ENCODE measurements at regions not wholly inside any gene's neighbourhood (a gene's known extent, or its start where the extent isn't known, plus 50 kb on each side); places are given as distances from the start of the nearest gene placed in this dataset.

DNA sequence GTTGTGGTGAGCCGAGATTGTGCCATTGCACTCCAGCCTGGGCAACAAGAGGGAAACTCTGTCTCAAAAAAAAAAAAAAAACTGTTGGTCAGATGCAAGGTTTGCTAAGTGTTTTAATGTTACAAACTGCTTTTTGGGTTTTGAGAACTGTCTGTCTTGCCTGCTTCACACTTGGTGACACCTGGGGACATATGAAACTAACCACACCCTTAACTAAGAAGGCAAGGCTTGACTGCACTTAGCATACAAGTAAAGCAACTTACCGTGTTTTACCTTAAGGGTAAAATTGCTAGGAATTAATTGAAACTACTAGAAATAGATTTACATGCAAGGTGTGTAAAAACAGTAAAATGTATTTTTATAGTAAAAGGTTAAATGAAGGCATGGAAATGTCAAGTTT, 180.4 kb downstream of the OR13H1 start:
- Histone ChIP-seq H3K36me3 (no peaks in the 10 kb centered on the region), H3K9me3 (peaks cover 0 to 21% (median 2%) of the 10 kb centered on the region in 4 donors), H3K27me3 (peaks cover 0 to 11% of the 10 kb centered on the region in 2 donors), H3K4me1 (no peaks in the 10 kb centered on the region), H3K4me3 (no peak overlapping the region), H3K27ac (no peak overlapping the region)
- TF ChIP-seq EP300 (IDR thresholded peaks at IDR 0.05) (no peak), CTCF (IDR thresholded peaks at IDR 0.05) (no peak), POLR2A (IDR thresholded peaks at IDR 0.05) (no peak)
- no peak for DNase-seq (ENCODE audit: low spot score in 2 of 2)
- 87% methylated on average over 2 of the region's 2 CpGs; no CpG with 5 or more reads in 1 of the 2 donors for WGBS, 2 donors

- TF ChIP-seq EP300 (IDR thresholded peaks at IDR 0.05) (no peak), POLR2A (IDR thresholded peaks at IDR 0.05) (no peak), CTCF (IDR thresholded peaks at IDR 0.05) (no peak)
- Histone ChIP-seq H3K4me3 (no peak overlapping the region), H3K27me3 (peaks cover 0 to 11% of the 10 kb centered on the region in 2 donors), H3K27ac (no peak overlapping the region), H3K36me3 (no peaks in the 10 kb centered on the region), H3K4me1 (no peaks in the 10 kb centered on the region), H3K9me3 (peaks cover 0 to 21% (median 2%) of the 10 kb centered on the region in 4 donors)
- no peak for DNase-seq (ENCODE audit: low spot score in 2 of 2)
- WGBS, 2 donors: 76 to 81% methylated on average over 7 of the region's 7 CpGs
These were observed 181.3 kb downstream of the OR13H1 start for GRCh38 chrX:131725001-131725654.

GRCh38 chrX:131727778-131728177, 183.9 kb downstream of the OR13H1 start:
- peak overlapping the region in 2 of 4 donors; percentile 21 to 31 for H3K4me3 ChIP-seq
- H3K36me3 ChIP-seq: no peaks in the 10 kb centered on the region
- H3K4me1 ChIP-seq: no peaks in the 10 kb centered on the region
- peak overlapping the region in 1 of 4 donors; percentile 32 for H3K27ac ChIP-seq
- TF ChIP-seq CTCF (IDR thresholded peaks at IDR 0.05) (no peak), POLR2A (IDR thresholded peaks at IDR 0.05) (no peak), EP300 (IDR thresholded peaks at IDR 0.05) (no peak)
- peaks cover 0 to 12% (median 0%) of the 10 kb centered on the region in 4 donors for H3K9me3 ChIP-seq
- no peak for DNase-seq (ENCODE audit: low spot score in 2 of 2)
- 71 to 96% methylated on average over 6 to 9 of the region's 9 CpGs for WGBS, 2 donors
- H3K27me3 ChIP-seq: no peaks in the 10 kb centered on the region

- peak overlapping the region in 2 of 4 donors; percentile 76 to 86 for H3K27ac ChIP-seq
- no peaks in the 10 kb centered on the region for H3K4me1 ChIP-seq
- no peak for TF ChIP-seq POLR2A (IDR thresholded peaks at IDR 0.05)
- TF ChIP-seq EP300 (IDR thresholded peaks at IDR 0.05): peak in 1 of 2 donors; percentile 24
- peak in 4 of 5 experiments; percentile 43 to 83 (median 64) for TF ChIP-seq CTCF (IDR thresholded peaks at IDR 0.05)
- no peaks in the 10 kb centered on the region for H3K27me3 ChIP-seq
- 60 to 93% methylated on average over 18 to 19 of the region's 19 CpGs for WGBS, 2 donors
- no peaks in the 10 kb centered on the region for H3K36me3 ChIP-seq
- H3K9me3 ChIP-seq: peaks cover 0 to 12% (median 0%) of the 10 kb centered on the region in 4 donors
- peak overlapping the region in 2 of 4 donors; percentile 21 to 31 for H3K4me3 ChIP-seq
- DNase-seq (ENCODE audit: low spot score in 2 of 2): no peak
These were observed 184.6 kb downstream of the OR13H1 start for GRCh38 chrX:131728295-131729145.

- peak in 4 of 5 experiments; percentile 21 to 38 (median 30) for TF ChIP-seq CTCF (IDR thresholded peaks at IDR 0.05)
- no peak for TF ChIP-seq POLR2A (IDR thresholded peaks at IDR 0.05)
- TF ChIP-seq EP300 (IDR thresholded peaks at IDR 0.05): no peak
- no peak for DNase-seq (ENCODE audit: low spot score in 2 of 2)
- H3K4me1 ChIP-seq: no peaks in the 10 kb centered on the region
- H3K27me3 ChIP-seq: no peaks in the 10 kb centered on the region
- no peaks in the 10 kb centered on the region for H3K36me3 ChIP-seq
- peaks cover 0 to 12% (median 0%) of the 10 kb centered on the region in 4 donors for H3K9me3 ChIP-seq
- peak overlapping the region in 2 of 4 donors; percentile 76 to 86 for H3K27ac ChIP-seq
- 70 to 97% methylated on average over 15 of the region's 15 CpGs for WGBS, 2 donors
- H3K4me3 ChIP-seq: peak overlapping the region in 2 of 4 donors; percentile 3 to 21
These were observed 185.4 kb downstream of the OR13H1 start for GRCh38 chrX:131729295-131729694.
